Right hindlimb (tissue), 1 donor: ENCODE measurements at regions not wholly inside any gene's neighbourhood (a gene's known extent, or its start where the extent isn't known, plus 50 kb on each side); places are given as distances from the start of the nearest gene placed in this dataset.
A peak's percentile ranks its signal among the peaks of the same experiment; 100 is the strongest.

ENCODE experiments used
- DNase-seq: peaks from one replicate; pipeline ENCODE4 v3.0.0-alpha.2; 2018

- DNase-seq: no peak
Measured at GRCh38 chr1:106746448-106747085, 309.9 kb upstream of the PRMT6 start.

- DNase-seq: no peak
Measured at GRCh38 chr1:106747232-106747631, 309.2 kb upstream of the PRMT6 start.

GRCh38 chr1:106747791-106748190, 308.7 kb upstream of the PRMT6 start:
- no peak for DNase-seq

GRCh38 chr1:106748606-106749005, 307.9 kb upstream of the PRMT6 start:
- no peak for DNase-seq

GRCh38 chr1:106749491-106749890, 307.0 kb upstream of the PRMT6 start:
- no peak for DNase-seq

- DNase-seq: no peak
Measured at GRCh38 chr1:106749906-106750305, 306.6 kb upstream of the PRMT6 start.

- DNase-seq: no peak
Measured at GRCh38 chr1:106751002-106751401, 305.5 kb upstream of the PRMT6 start.

- no peak for DNase-seq
Measured at GRCh38 chr1:106753066-106753465, 303.4 kb upstream of the PRMT6 start.

- DNase-seq: no peak
Measured at GRCh38 chr1:106754957-106755356, 301.5 kb upstream of the PRMT6 start.

- no peak for DNase-seq
Measured at GRCh38 chr1:106755682-106756406, 300.6 kb upstream of the PRMT6 start.

- no peak for DNase-seq
Measured at GRCh38 chr1:106756752-106757151, 299.7 kb upstream of the PRMT6 start.

- DNase-seq: no peak
Measured at GRCh38 chr1:106768077-106768476, 288.4 kb upstream of the PRMT6 start.

GRCh38 chr1:106768501-106768900, 288.0 kb upstream of the PRMT6 start:
- DNase-seq: no peak

GRCh38 chr1:106773206-106773605, 283.3 kb upstream of the PRMT6 start:
- no peak for DNase-seq

- DNase-seq: no peak
Measured at GRCh38 chr1:106780066-106780465, 276.4 kb upstream of the PRMT6 start.

- DNase-seq: no peak
Measured at GRCh38 chr1:106780806-106781569, 275.5 kb upstream of the PRMT6 start.

GRCh38 chr1:106785176-106785575, 271.3 kb upstream of the PRMT6 start:
- peak; percentile 48 for DNase-seq

GRCh38 chr1:106787520-106787919, 269.0 kb upstream of the PRMT6 start:
- DNase-seq: no peak

GRCh38 chr1:106789686-106790085, 266.8 kb upstream of the PRMT6 start:
- no peak for DNase-seq

GRCh38 chr1:106791041-106791440, 265.4 kb upstream of the PRMT6 start:
- DNase-seq: no peak

- DNase-seq: no peak
Measured at GRCh38 chr1:106793651-106794050, 262.8 kb upstream of the PRMT6 start.

- DNase-seq: no peak
Measured at GRCh38 chr1:106798991-106799390, 257.5 kb upstream of the PRMT6 start.

GRCh38 chr1:106802181-106802580, 254.3 kb upstream of the PRMT6 start:
- no peak for DNase-seq

- DNase-seq: no peak
Measured at GRCh38 chr1:106814418-106814817, 242.1 kb upstream of the PRMT6 start.
